Adrenal gland (tissue), 5 donors: ENCODE measurements at regions not wholly inside any gene's neighbourhood (a gene's known extent, or its start where the extent isn't known, plus 50 kb on each side); places are given as distances from the start of the nearest gene placed in this dataset.

Experiments used
- CTCF ChIP-seq, 6 experiments: fragments of 450-650 bp in 4 of 6; fragments of 200-600 bp in 2 of 6; sonication (generic) in 1 of 6; IDR thresholded peaks; 1 replicate in 5 of 6; 2 replicates in 1 of 6; pipeline versions ENCODE4 v1.5.1 to v1.8.0; 2016 to 2021; ENCODE audit warnings: antibody characterized with exemption in 6 of 6, mild to moderate bottlenecking in 2 of 6, moderate library complexity in 1 of 6
- POLR2A ChIP-seq, 2 donors: fragments of 450-650 bp; IDR thresholded peaks; one replicate each; pipeline ENCODE4 v1.6.1; 2017; ENCODE audit warnings: antibody characterized with exemption in 2 of 2, mild to moderate bottlenecking in 2 of 2, moderate library complexity in 1 of 2
- donor health status: DM: no; HTN: no; CAD: no.

- no peak for TF ChIP-seq CTCF (IDR thresholded peaks at IDR 0.05)
- TF ChIP-seq POLR2A (IDR thresholded peaks at IDR 0.05), result no peak
These were observed 1667.3 kb upstream of the CELF4 start for GRCh38 chr18:39232937-39233336.
